Neuronal stem cell (in vitro differentiated cells): ENCODE measurements at regions not wholly inside any gene's neighbourhood (a gene's known extent, or its start where the extent isn't known, plus 50 kb on each side); places are given as distances from the start of the nearest gene placed in this dataset.

Experiments
- DNase-seq: peaks from one replicate; pipeline ENCODE4 v3.0.0-alpha.2; 2013; ENCODE audit warnings: low spot score
- H2AFZ ChIP-seq: one replicate; pipeline ENCODE4 v1.6.1; 2013; ENCODE audit warnings: mild to moderate bottlenecking, low read length, inconsistent platforms
- H2AK5ac ChIP-seq: 2 replicates; pipeline ENCODE4 v1.6.1; 2013; ENCODE audit warnings: low read depth, mild to moderate bottlenecking, inconsistent platforms, low read length, moderate library complexity, mixed read lengths
- H2BK120ac ChIP-seq: 2 replicates; pipeline ENCODE4 v1.6.1; 2013; ENCODE audit warnings: low read depth, mild to moderate bottlenecking, inconsistent platforms, low read length, moderate library complexity, mixed read lengths
- H2BK12ac ChIP-seq: one replicate; pipeline ENCODE4 v1.6.1; 2013; ENCODE audit warnings: low read length, inconsistent platforms
- H2BK15ac ChIP-seq: 2 replicates; pipeline ENCODE4 v1.6.1; 2013; ENCODE audit warnings: mild to moderate bottlenecking, low read length, inconsistent platforms, mixed read lengths
- H2BK5ac ChIP-seq: one replicate; pipeline ENCODE4 v1.6.1; 2013; ENCODE audit warnings: inconsistent platforms, mild to moderate bottlenecking, low read length, moderate library complexity
- H3K14ac ChIP-seq: one replicate; pipeline ENCODE4 v1.6.1; 2013; ENCODE audit warnings: low read length, inconsistent platforms
- H3K18ac ChIP-seq: 2 replicates; pipeline ENCODE4 v1.6.1; 2013; ENCODE audit warnings: low read length, inconsistent platforms
- H3K23ac ChIP-seq: 2 replicates; pipeline ENCODE4 v1.6.1; 2013; ENCODE audit warnings: low read depth, mild to moderate bottlenecking, mixed read lengths, low read length, inconsistent platforms; ENCODE audit not compliant: poor library complexity
- H3K27ac ChIP-seq: replicated peaks from 3 replicates; pipeline ENCODE4 v1.5.1; 2013; ENCODE audit warnings: low read length, inconsistent platforms
- H3K27me3 ChIP-seq, 3 experiments: 2 replicates each; pipeline ENCODE4 v1.6.1; 2013; ENCODE audit warnings: low read length in 3 of 3, mild to moderate bottlenecking in 2 of 3, inconsistent platforms in 1 of 3, low read depth in 1 of 3, mixed read lengths in 1 of 3, moderate library complexity in 1 of 3; ENCODE audit not compliant: control insufficient read depth in 3 of 3, insufficient read depth in 3 of 3
- H3K36me3 ChIP-seq, 2 donors: replicated peaks in 1 of 2; 2 replicates each; pipeline ENCODE4 v1.6.1; 2013; ENCODE audit warnings: low read length in 2 of 2; ENCODE audit not compliant: control insufficient read depth in 2 of 2, insufficient read depth in 2 of 2
- H3K4ac ChIP-seq: 2 replicates; pipeline ENCODE4 v1.6.1; 2013; ENCODE audit warnings: inconsistent platforms, mild to moderate bottlenecking, low read length, moderate library complexity
- H3K4me1 ChIP-seq, 2 donors: 1 replicate in 1 of 2; 2 replicates in 1 of 2; pipeline ENCODE4 v1.6.1; 2013; ENCODE audit warnings: low read length in 2 of 2, low read depth in 1 of 2; ENCODE audit not compliant: control insufficient read depth in 2 of 2, insufficient read depth in 1 of 2
- H3K4me2 ChIP-seq: one replicate; pipeline ENCODE4 v1.6.1; 2013; ENCODE audit warnings: mild to moderate bottlenecking, low read length, inconsistent platforms; ENCODE audit not compliant: insufficient read depth, poor library complexity, severe bottlenecking
- H3K4me3 ChIP-seq, 2 donors: 2 replicates each; pipeline ENCODE4 v1.5.1; 2013; ENCODE audit warnings: low read length in 2 of 2, mild to moderate bottlenecking in 2 of 2, inconsistent platforms in 1 of 2, moderate library complexity in 1 of 2
- H3K79me1 ChIP-seq: one replicate; pipeline ENCODE4 v1.6.1; 2013; ENCODE audit warnings: low read depth, mild to moderate bottlenecking, inconsistent platforms, low read length, moderate library complexity
- H3K9ac ChIP-seq: one replicate; pipeline ENCODE4 v1.6.1; 2013; ENCODE audit warnings: mild to moderate bottlenecking, low read depth, low read length, inconsistent platforms; ENCODE audit not compliant: poor library complexity
- H3K9me3 ChIP-seq, 2 donors: replicated peaks in 1 of 2; 2 replicates each; pipeline versions ENCODE3 to v1.6.1; 2013; ENCODE audit warnings: low read length in 2 of 2, mild to moderate bottlenecking in 2 of 2, inconsistent platforms in 1 of 2, low read depth in 1 of 2, mixed read lengths in 1 of 2, moderate library complexity in 1 of 2; ENCODE audit not compliant: control insufficient read depth in 2 of 2, insufficient read depth in 1 of 2
- H4K8ac ChIP-seq: one replicate; pipeline ENCODE4 v1.6.1; 2013; ENCODE audit warnings: low read depth, mild to moderate bottlenecking, inconsistent platforms, low read length, moderate library complexity
- H4K91ac ChIP-seq: one replicate; pipeline ENCODE4 v1.6.1; 2013; ENCODE audit warnings: low read length, low read depth, mild to moderate bottlenecking, inconsistent platforms; ENCODE audit not compliant: poor library complexity
- WGBS, 2 donors: extraction: QIAGEN DNeasy Blood & Tissue Kit; methylation state at CpG; one replicate each; pipeline ENCODE4 v1.1.7; 2013; ENCODE audit warnings: missing lambda C conversion rate in 2 of 2, mixed read lengths in 1 of 2; ENCODE audit not compliant: insufficient read length in 2 of 2, insufficient replicate concordance in 1 of 2; ENCODE audit errors: extremely low coverage in 2 of 2; 5-methylcytosine and 5-hydroxymethylcytosine counted together

- H2AK5ac ChIP-seq: no peak overlapping the region
- no CpG with 5 or more reads among the region's 2 CpGs for WGBS, 2 donors
Measured at GRCh38 chr1:157291083-157291482, 152.9 kb upstream of the ETV3 start.

DNA sequence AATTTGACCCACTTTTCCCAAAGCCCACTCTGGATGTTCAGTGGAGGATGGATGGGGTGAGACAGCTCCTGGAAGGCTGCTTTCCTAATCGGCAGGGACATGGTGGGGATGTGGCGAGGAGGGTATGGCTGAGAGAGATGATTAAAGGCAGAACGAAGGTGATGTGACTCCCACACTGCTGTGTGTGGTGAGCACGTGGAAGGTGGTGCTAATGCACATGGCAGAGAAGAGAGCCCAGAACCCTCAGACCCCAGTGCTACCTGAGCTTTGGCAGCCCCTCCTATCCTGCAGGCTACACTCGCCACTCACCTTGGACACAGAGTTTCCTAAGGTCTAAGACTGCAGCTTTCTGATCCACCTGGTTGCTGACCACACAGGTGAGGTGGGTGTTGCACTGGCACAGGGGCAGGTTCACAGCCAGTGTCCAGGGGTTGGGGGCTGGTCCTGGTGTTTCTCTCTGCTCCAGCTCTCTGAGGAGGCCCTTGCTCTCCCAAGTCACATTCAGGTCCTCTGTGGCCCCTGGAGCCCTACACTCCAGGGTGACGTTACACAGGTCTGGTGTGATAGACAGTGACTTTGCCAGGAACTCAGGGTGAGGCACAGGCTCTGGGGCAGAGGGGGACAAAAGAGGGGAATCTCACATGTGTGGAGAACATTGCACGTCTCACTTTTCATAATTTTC lies 151.4 kb upstream of the ETV3 start:
- H2AFZ ChIP-seq: no peak overlapping the region
- H3K14ac ChIP-seq: no peak overlapping the region
- no peak overlapping the region for H4K91ac ChIP-seq
- no peak overlapping the region for H2BK12ac ChIP-seq
- no peak overlapping the region for H2BK120ac ChIP-seq
- no peaks in the 10 kb centered on the region for H3K36me3 ChIP-seq
- H2AK5ac ChIP-seq: no peak overlapping the region
- no CpG with 5 or more reads among the region's 7 CpGs for WGBS, 2 donors
- H3K4ac ChIP-seq: no peak overlapping the region
- H3K23ac ChIP-seq: no peak overlapping the region
- no peak overlapping the region for H3K4me2 ChIP-seq
- H3K9ac ChIP-seq: no peak overlapping the region
- no peak overlapping the region for H3K4me3 ChIP-seq
- H2BK5ac ChIP-seq: no peak overlapping the region
- H2BK15ac ChIP-seq: no peak overlapping the region
- no peaks in the 10 kb centered on the region for H3K4me1 ChIP-seq
- peaks cover 0 to 4% (median 0%) of the 10 kb centered on the region in 3 experiments for H3K27me3 ChIP-seq
- no peak overlapping the region for H3K18ac ChIP-seq
- peaks cover 0 to 1% of the 10 kb centered on the region in 2 donors for H3K9me3 ChIP-seq
- DNase-seq: no peak
- H3K27ac ChIP-seq: no peak overlapping the region
- no peaks in the 10 kb centered on the region for H3K79me1 ChIP-seq
- no peak overlapping the region for H4K8ac ChIP-seq

More at GRCh38 chr1:157291083-157291482, 152.9 kb upstream of the ETV3 start:
- Histone ChIP-seq H4K8ac (no peak overlapping the region), H3K27me3 (peaks cover 0 to 4% (median 0%) of the 10 kb centered on the region in 3 experiments), H2BK15ac (no peak overlapping the region), H2BK5ac (no peak overlapping the region), H2BK12ac (no peak overlapping the region), H3K18ac (no peak overlapping the region), H3K4me3 (no peak overlapping the region), H3K9me3 (peaks cover 0 to 1% of the 10 kb centered on the region in 2 donors), H3K27ac (no peak overlapping the region), H3K79me1 (no peaks in the 10 kb centered on the region), H2AFZ (no peak overlapping the region), H3K4me1 (no peaks in the 10 kb centered on the region), H3K14ac (no peak overlapping the region), H3K23ac (no peak overlapping the region), H3K36me3 (no peaks in the 10 kb centered on the region), H4K91ac (no peak overlapping the region), H3K4me2 (no peak overlapping the region), H3K4ac (no peak overlapping the region), H2BK120ac (no peak overlapping the region), H3K9ac (no peak overlapping the region)
- no peak for DNase-seq

GRCh38 chr1:157288996-157289395 lies 150.8 kb upstream of the ETV3 start:
- H2BK120ac ChIP-seq: no peak overlapping the region
- H3K4me1 ChIP-seq: no peaks in the 10 kb centered on the region
- no peak overlapping the region for H4K91ac ChIP-seq
- H2AFZ ChIP-seq: no peak overlapping the region
- no peak overlapping the region for H3K27ac ChIP-seq
- H3K79me1 ChIP-seq: no peaks in the 10 kb centered on the region
- no peak overlapping the region for H2BK15ac ChIP-seq
- no peak overlapping the region for H4K8ac ChIP-seq
- H3K9me3 ChIP-seq: peaks cover 0 to 1% of the 10 kb centered on the region in 2 donors
- H3K18ac ChIP-seq: no peak overlapping the region
- no peaks in the 10 kb centered on the region for H3K36me3 ChIP-seq
- H3K27me3 ChIP-seq: peaks cover 0 to 4% (median 0%) of the 10 kb centered on the region in 3 experiments
- no peak overlapping the region for H3K23ac ChIP-seq
- no peak overlapping the region for H3K9ac ChIP-seq
- no peak for DNase-seq
- H3K14ac ChIP-seq: no peak overlapping the region
- H3K4me3 ChIP-seq: no peak overlapping the region
- H3K4me2 ChIP-seq: no peak overlapping the region
- no peak overlapping the region for H2AK5ac ChIP-seq
- H2BK5ac ChIP-seq: no peak overlapping the region
- no peak overlapping the region for H2BK12ac ChIP-seq
- no peak overlapping the region for H3K4ac ChIP-seq

DNA sequence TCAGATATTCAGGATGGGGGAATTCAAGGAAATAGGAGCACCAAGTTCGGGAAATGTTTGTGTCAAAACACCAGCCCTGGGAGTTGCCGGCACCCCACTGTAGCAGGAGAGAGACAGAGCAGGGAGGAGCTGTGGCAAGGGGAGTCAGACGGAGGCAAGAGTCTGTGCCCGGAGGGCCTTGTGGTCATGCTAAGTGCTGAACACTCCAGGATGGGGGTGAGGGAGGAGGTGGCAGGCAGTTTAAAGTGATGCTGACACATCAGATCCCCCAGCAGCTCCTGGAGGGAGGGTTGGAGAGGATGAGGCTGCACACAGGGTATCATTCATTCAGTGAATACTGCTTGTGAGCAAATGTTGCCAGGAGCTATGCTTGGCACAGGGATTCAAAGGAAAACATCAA lies 150.3 kb upstream of the ETV3 start:
- no peak overlapping the region for H2BK15ac ChIP-seq
- no peak for DNase-seq
- no peak overlapping the region for H3K27ac ChIP-seq
- no peak overlapping the region for H2AFZ ChIP-seq
- H3K23ac ChIP-seq: no peak overlapping the region
- H2AK5ac ChIP-seq: no peak overlapping the region
- H3K36me3 ChIP-seq: no peaks in the 10 kb centered on the region
- WGBS, 2 donors: no CpG with 5 or more reads among the region's 4 CpGs
- H3K79me1 ChIP-seq: no peaks in the 10 kb centered on the region
- peaks cover 0 to 1% of the 10 kb centered on the region in 2 donors for H3K9me3 ChIP-seq
- no peaks in the 10 kb centered on the region for H3K4me1 ChIP-seq
- H4K91ac ChIP-seq: no peak overlapping the region
- no peak overlapping the region for H2BK5ac ChIP-seq
- H3K4me3 ChIP-seq: no peak overlapping the region
- no peak overlapping the region for H2BK12ac ChIP-seq
- H3K14ac ChIP-seq: no peak overlapping the region
- no peak overlapping the region for H3K18ac ChIP-seq
- H4K8ac ChIP-seq: no peak overlapping the region
- peaks cover 0 to 4% (median 0%) of the 10 kb centered on the region in 3 experiments for H3K27me3 ChIP-seq
- no peak overlapping the region for H3K4ac ChIP-seq
- H3K4me2 ChIP-seq: no peak overlapping the region
- no peak overlapping the region for H2BK120ac ChIP-seq
- H3K9ac ChIP-seq: no peak overlapping the region
